OCI-LY3 (cell line): ENCODE measurements at regions not wholly inside any gene's neighbourhood (a gene's known extent, or its start where the extent isn't known, plus 50 kb on each side); places are given as distances from the start of the nearest gene placed in this dataset.
A peak's percentile ranks its signal among the peaks of the same experiment; 100 is the strongest.

ENCODE experiments used
- H2AFZ ChIP-seq: fragments of 200-600, 300-600 bp; shearing (Covaris generic); 2 replicates; pipeline ENCODE4 v1.6.0; 2014; ENCODE audit warnings: antibody characterized with exemption, low read depth, low read length
- H3K27ac ChIP-seq: fragments of 200-600, 300-600 bp; sonication (generic); 2 replicates; pipeline ENCODE4 v1.5.1; 2014; ENCODE audit warnings: mild to moderate bottlenecking, low read length, moderate library complexity, mixed read lengths
- H3K27me3 ChIP-seq: fragments of 200-600, 300-600 bp; sonication (generic); 2 replicates; pipeline ENCODE4 v1.6.1; 2014; ENCODE audit warnings: low read depth, low read length, mixed read lengths
- H3K36me3 ChIP-seq: fragments of 200-600, 300-600 bp; sonication (generic); replicated peaks from 2 replicates; pipeline ENCODE3; 2014; ENCODE audit warnings: low read depth, low read length, mixed read lengths
- H3K4me1 ChIP-seq: fragments of 300-600, 200-600 bp; sonication (generic); 2 replicates; pipeline ENCODE4 v1.6.1; 2014; ENCODE audit warnings: low read length, mixed read lengths
- H3K4me2 ChIP-seq: fragments of 200-600, 300-600 bp; sonication (generic); 2 replicates; pipeline ENCODE4 v1.6.1; 2014; ENCODE audit warnings: low read length, mixed read lengths
- H3K4me3 ChIP-seq: fragments of 300-600, 200-600 bp; sonication (generic); 2 replicates; pipeline ENCODE4 v1.5.1; 2014; ENCODE audit warnings: antibody characterized with exemption, mild to moderate bottlenecking, low read length, moderate library complexity
- H3K79me2 ChIP-seq: fragments of 300-600, 200-600 bp; shearing (Covaris generic); 2 replicates; pipeline ENCODE4 v1.6.1; 2014; ENCODE audit warnings: mild to moderate bottlenecking, low read length, mixed read lengths
- H3K9ac ChIP-seq: fragments of 300-600, 200-600 bp; shearing (Covaris generic); 2 replicates; pipeline ENCODE4 v1.6.0; 2014; ENCODE audit warnings: mild to moderate bottlenecking, low read length, moderate library complexity
- H3K9me3 ChIP-seq: fragments of 200-600, 300-600 bp; shearing (Covaris generic); 2 replicates; pipeline ENCODE4 v1.6.1; 2014; ENCODE audit warnings: low read length, mixed read lengths; ENCODE audit not compliant: insufficient read depth
- H4K20me1 ChIP-seq: fragments of 200-600, 300-600 bp; sonication (generic); 2 replicates; pipeline ENCODE4 v1.6.1; 2016; ENCODE audit warnings: low read length, mixed read lengths; ENCODE audit not compliant: insufficient read depth
- CTCF ChIP-seq: fragments of 200-600, 300-600 bp; sonication (generic); IDR thresholded peaks from 2 replicates; pipeline ENCODE4 v1.5.1; 2014; ENCODE audit warnings: antibody characterized with exemption, low read length, low read depth
- EZH2phosphoT487 ChIP-seq: fragments of 200-600 bp; shearing (Covaris generic); IDR thresholded peaks from 2 replicates; pipeline ENCODE4 v1.6.1; 2018; ENCODE audit warnings: antibody characterized with exemption, mixed run types, low read depth

GRCh38 chr2:48108455-48108854, 202.2 kb upstream of the FBXO11 start:
- Histone ChIP-seq H3K36me3 (no peaks in the 10 kb centered on the region), H2AFZ (no peak overlapping the region), H3K9ac (no peak overlapping the region), H4K20me1 (no peaks in the 10 kb centered on the region), H3K27me3 (0 out of 2 replicates have a peak, but pooled peaks cover 3% of the 10 kb centered on the region), H3K9me3 (no peaks in the 10 kb centered on the region), H3K4me2 (no peak overlapping the region), H3K79me2 (no peaks in the 10 kb centered on the region), H3K4me1 (peaks cover 29% of the 10 kb centered on the region), H3K27ac (no peak overlapping the region), H3K4me3 (no peak overlapping the region)
- TF ChIP-seq EZH2phosphoT487: no peak
- no peak for TF ChIP-seq CTCF

- Histone ChIP-seq H2AFZ (no peak overlapping the region), H4K20me1 (no peaks in the 10 kb centered on the region), H3K9me3 (no peaks in the 10 kb centered on the region), H3K27ac (no peak overlapping the region), H3K4me3 (no peak overlapping the region), H3K36me3 (no peaks in the 10 kb centered on the region), H3K4me2 (no peak overlapping the region), H3K27me3 (0 out of 2 replicates have a peak, but pooled peaks cover 3% of the 10 kb centered on the region), H3K9ac (no peak overlapping the region), H3K79me2 (no peaks in the 10 kb centered on the region), H3K4me1 (peaks cover 41% of the 10 kb centered on the region)
- TF ChIP-seq CTCF (no peak; the same call in 1 of the 2 replicates), EZH2phosphoT487 (no peak)
Observed at GRCh38 chr2:48109491-48110204, 203.3 kb upstream of the FBXO11 start.

- Histone ChIP-seq H3K27me3 (no peaks in the 10 kb centered on the region), H2AFZ (no peak overlapping the region), H3K9me3 (no peaks in the 10 kb centered on the region), H3K4me2 (no peak overlapping the region), H3K79me2 (no peaks in the 10 kb centered on the region), H4K20me1 (no peaks in the 10 kb centered on the region), H3K4me1 (peaks cover 45% of the 10 kb centered on the region), H3K36me3 (no peaks in the 10 kb centered on the region), H3K9ac (no peak overlapping the region), H3K27ac (no peak overlapping the region), H3K4me3 (no peak overlapping the region)
- TF ChIP-seq EZH2phosphoT487 (no peak), CTCF (no peak)
Observed at GRCh38 chr2:48110492-48110891, 204.0 kb upstream of the FOXN2 start.

DNA sequence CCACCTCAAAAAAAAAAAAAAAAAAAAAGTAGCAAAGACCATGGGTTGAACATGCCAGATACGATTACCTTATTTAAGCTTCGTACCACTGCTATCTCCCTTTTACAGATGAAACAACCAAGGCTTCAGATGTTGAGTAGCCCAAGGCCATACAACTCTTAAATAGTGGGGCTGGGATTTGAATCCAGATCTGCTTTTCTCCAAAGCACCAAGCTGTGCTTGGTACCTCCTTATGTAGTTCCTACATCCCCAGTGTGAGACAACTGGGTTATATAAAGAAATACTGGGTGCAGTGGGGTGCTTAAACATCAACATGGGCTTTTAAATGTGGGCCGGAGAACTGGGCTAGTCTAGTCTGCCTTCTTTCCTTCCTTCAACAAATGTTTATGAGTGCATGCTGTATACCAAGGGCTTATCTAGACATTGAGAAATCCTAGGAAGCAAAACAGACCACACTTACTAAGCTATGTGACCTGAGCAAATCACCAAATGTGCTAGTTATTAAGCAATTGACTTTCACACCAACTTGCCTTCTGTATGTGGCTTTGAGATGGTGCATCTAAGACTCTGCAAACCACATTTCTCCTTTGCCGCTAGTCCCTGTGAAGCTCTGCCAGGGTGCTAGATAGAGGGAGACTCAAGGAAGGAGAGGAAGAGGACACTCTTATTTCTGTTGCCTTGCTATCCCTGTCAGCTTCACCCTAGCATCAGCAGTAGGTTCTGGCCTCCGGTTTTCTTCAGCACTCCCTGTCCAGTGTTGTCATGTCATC, 201.4 kb upstream of the FOXN2 start:
- H3K27ac ChIP-seq: peak overlapping the region; percentile 45
- H3K79me2 ChIP-seq: no peaks in the 10 kb centered on the region
- H3K4me3 ChIP-seq: no peak overlapping the region
- H3K9me3 ChIP-seq: no peaks in the 10 kb centered on the region
- no peaks in the 10 kb centered on the region for H3K36me3 ChIP-seq
- no peaks in the 10 kb centered on the region for H3K27me3 ChIP-seq
- no peak overlapping the region for H2AFZ ChIP-seq
- no peak overlapping the region for H3K9ac ChIP-seq
- H3K4me2 ChIP-seq: peak overlapping the region; percentile 46; the same call in 1 of the 2 replicates
- H3K4me1 ChIP-seq: peaks cover 36% of the 10 kb centered on the region
- TF ChIP-seq EZH2phosphoT487: no peak
- no peak for TF ChIP-seq CTCF
- no peaks in the 10 kb centered on the region for H4K20me1 ChIP-seq
